Pons (tissue), 1 donor: ENCODE measurements at regions not wholly inside any gene's neighbourhood (a gene's known extent, or its start where the extent isn't known, plus 50 kb on each side); places are given as distances from the start of the nearest gene placed in this dataset.

Experiments used
- DNase-seq: peaks from one replicate; pipeline ENCODE4 v3.0.0-alpha.2; 2016; ENCODE audit warnings: low spot score

GRCh38 chr1:181327796-181328195, 155.5 kb upstream of the CACNA1E start:
- no peak for DNase-seq

- no peak for DNase-seq
Measured at GRCh38 chr1:181334724-181335123, 148.6 kb upstream of the CACNA1E start.

- DNase-seq = no peak
Measured at GRCh38 chr1:181335631-181336030, 147.7 kb upstream of the CACNA1E start.

DNA sequence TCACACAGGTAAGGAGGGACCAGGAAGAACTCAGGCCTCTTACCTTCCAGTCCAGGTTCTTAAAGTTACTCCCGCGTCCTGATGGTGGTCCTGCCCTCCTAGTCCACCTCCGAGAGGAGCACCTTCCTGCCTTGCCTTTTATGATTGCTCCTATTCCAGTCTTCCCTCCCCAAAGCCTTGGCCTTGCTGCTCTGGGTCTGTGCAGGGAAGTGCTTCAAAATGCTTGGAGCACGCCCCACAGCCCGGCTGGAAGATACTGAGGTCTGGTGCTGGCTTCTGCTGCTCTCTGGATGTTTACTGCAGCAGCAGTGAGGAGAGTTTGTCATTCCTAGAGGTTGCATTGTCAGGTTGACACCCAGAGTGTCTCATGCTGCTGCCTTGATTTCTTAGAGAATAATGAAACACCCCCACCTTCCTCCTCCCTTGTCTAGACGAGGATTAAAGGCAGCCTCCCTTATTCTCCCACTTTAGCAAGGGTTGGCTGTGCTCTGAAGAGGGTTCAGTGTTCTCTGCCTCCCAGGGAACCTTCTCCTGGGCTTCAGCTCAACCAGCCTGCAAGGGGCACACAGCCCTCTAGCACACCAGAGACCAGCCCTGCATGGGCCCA, 142.2 kb upstream of the CACNA1E start:
- no peak for DNase-seq

DNA sequence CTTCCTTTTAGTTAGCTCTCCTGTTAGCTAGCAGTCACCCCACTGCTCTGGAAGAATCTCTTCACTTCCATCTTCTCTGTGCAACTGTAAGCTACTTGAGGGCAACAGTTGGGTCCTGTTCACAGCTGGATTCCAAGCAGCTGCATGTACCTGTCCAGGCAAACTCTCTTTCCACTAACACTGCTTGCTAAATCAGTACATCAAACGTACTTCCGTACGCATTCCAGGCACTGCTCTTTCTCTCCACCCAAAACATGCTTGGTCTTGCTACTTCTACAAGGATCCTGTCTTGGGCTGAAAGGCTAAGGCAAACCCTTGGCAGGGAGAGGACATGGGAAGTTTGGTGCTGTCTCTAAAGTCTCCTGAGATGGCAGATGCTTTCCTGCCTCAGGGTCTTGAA, 139.2 kb upstream of the CACNA1E start:
- no peak for DNase-seq

DNA sequence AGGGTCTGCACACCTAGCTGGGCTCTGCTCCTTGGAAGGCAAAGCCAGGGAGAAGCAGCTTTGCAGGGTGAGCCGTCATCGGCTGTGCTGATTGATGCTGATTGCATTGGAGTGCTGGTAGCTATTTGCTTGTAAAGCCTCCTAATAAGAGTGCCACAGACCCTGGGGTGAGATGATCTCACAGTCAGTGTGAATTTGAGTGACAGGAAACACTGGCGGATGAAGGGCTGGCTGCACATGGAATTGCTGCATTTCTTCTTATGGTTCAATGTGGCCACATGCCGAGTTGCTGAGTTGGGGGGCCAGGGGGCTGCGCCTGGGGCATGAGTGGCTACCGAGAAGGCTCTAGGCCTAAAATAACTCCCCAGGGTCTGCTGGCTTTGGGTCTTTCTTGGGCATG, 138.2 kb upstream of the CACNA1E start:
- DNase-seq = no peak

GRCh38 chr1:181347495-181348390, 135.6 kb upstream of the CACNA1E start:
- peak; percentile 9 for DNase-seq

DNA sequence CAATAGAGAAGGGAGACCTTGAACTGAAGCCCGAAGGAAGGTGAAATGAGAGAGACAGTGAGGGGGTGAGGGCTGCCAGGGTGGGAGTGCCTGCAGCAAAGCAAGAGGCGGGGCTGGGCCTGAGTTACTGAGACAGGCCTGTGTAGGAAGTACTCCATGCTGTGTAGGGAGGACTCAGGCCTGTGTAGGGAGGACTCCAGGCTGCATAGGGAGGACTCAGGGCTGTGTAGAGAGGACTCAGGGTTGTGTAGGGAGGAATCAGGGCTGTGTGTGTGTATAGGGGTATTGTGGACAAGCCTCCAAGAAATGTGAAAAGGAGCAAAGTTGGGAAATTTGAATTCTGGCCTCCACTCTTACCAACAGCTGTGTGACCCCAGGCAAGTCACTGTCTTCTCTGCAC, 133.8 kb upstream of the CACNA1E start:
- no peak for DNase-seq

GRCh38 chr1:181350131-181350530, 133.2 kb upstream of the CACNA1E start:
- no peak for DNase-seq

- no peak for DNase-seq
Measured at GRCh38 chr1:181351740-181352139, 131.6 kb upstream of the CACNA1E start.

DNA sequence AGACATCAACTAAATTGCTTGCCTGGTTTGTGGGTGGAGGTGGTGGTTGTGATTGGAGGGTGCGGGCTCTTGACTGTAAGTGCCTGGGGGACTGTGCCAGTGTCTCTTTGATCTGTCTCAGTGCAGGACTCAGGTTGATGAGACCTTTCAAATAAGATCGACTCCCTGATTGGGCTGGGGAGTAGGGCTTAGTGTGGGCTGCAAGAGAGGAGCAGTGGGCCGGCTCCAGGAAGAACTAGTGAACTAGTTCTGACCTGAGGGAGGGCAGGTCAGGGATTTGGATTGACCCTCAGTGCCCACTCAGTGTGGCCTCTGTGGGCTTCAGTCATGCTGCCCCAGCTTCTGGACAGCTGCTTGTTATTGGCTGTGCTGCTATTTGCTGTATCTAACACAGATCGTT, 130.6 kb upstream of the CACNA1E start:
- no peak for DNase-seq

DNA sequence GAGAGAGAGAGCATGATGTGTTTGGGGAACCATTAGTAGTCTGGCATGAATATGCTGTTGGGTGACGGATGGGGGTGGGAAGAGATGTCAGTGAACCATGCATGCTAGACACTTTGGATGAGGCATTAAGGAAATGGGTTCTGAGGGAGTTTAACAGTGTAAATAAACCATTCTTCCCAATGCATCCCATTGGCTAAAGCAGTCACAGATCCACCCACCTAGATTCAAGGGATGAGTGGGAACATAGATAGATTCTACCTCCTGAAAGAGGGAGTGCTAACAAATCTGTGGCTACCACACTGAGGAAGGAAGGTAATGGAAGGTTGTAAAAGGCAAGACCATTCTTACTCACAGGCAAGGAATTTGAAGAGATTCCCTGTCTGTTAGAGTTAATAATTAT, 129.8 kb upstream of the CACNA1E start:
- DNase-seq = no peak

- no peak for DNase-seq
Measured at GRCh38 chr1:181354865-181355264, 128.5 kb upstream of the CACNA1E start.

DNA sequence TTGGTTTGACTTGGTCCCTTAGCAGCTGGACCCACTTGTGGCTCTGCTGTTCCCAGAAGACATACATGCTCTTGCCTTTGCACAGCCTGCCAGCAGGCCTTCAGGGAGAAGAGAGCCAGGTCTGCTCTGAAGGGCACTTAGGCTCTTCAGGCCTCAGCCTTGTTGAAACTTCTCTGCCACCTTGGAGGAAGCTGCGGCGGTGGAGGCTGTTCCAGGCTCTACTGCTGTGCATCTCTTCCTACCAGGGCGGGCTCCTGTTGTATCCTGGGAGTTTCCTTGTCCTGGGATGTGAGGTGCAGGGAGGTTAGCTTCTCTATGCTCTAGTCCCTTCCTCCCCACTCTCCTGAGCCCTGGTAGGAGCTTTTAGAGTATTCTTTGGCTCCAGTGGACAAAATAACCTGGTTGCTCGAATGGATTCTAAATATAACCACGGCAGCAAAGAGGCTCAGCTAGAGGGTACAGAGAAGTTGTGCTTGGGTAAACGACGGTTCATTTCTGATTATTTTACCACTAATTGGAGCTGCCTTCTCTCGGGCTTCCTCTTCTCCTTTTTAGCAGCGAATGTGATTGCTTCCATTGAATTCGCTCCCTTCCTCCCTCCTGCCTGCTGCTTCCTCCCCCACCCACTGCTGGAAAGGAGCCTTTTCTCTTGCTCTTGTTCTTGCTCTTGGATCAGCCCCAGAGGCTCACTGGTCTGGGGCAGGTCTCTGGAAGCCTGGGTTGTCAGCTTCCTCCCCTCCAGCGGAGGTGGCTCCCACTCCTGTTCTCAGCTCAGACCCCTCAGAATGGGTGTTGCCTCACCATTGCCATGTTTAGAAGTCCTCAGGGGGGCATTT, 126.6 kb upstream of the CACNA1E start:
- DNase-seq = no peak

GRCh38 chr1:181359012-181359411, 124.3 kb upstream of the CACNA1E start:
- DNase-seq = no peak

DNA sequence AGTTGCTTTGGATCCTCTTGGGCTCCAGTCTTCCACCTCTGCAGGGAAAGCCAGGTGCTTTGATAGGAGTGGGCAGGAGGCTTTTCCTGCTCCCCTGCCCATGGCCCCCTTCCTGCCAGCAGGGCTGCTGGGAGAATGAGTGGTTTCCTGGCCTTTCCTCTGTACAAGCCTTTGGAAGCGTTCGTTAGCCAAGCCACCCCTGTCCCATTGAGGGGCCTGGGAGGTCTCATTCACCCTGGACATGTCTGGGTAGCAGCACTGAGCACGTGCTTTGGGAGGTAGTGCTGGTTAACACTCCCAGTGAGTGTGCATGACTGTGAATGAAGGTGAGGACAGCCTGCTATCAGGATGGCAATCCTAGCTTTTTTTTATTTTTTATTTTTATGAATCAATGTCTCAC, 118.5 kb upstream of the CACNA1E start:
- no peak for DNase-seq

GRCh38 chr1:181366910-181367309, 116.4 kb upstream of the CACNA1E start:
- no peak for DNase-seq

GRCh38 chr1:181369416-181369815, 113.9 kb upstream of the CACNA1E start:
- DNase-seq = no peak

GRCh38 chr1:181383695-181384094, 99.6 kb upstream of the CACNA1E start:
- DNase-seq = no peak

DNA sequence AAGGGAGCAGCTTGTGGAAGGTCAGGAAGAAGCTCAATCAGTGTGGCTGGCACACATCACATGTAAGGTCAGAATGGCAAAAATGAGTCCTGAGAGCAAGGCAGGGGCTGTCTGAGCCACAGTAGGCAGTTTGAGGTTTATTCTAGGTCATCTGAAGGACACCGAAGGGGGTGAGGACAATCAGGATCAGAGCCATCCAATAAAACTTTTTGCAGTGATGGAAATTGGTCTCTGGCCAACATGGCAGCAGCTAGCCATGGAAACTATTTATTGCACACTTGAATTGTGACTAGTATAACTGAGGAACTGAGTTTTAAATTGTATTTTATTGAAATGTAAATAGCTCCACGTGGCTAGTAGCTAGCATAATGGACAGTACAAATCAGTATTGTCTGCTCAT, 97.0 kb upstream of the CACNA1E start:
- DNase-seq = no peak

- DNase-seq = no peak
Measured at GRCh38 chr1:181386951-181387350, 96.4 kb upstream of the CACNA1E start.

GRCh38 chr1:181387702-181388101, 95.6 kb upstream of the CACNA1E start:
- DNase-seq = no peak
